ENCODE measurements at regions not wholly inside any gene's neighbourhood (a gene's known extent, or its start where the extent isn't known, plus 50 kb on each side); places are given as distances from the start of the nearest gene placed in this dataset.

DNA sequence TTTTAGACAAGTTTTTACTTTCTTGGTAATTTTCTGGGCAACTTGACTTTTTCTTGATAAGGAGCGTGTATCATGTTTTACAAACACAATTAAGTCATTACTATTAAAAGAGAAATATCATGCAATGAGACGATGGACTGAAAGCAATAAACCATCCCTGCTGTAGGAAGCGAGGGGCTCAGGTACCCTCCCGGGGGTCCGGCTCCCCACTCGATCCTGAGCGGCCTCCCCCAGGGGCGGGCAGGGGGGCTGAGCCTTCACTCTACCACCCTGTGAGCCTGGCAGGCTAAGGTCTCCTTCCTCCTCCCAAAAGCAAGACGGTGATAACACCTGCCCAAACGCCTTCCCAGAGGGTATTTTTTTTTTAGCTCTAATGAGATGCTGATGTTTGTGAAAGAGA lies 51.8 kb upstream of the ADGRA1 start:
- intact Hi-C loops (cut with micrococcal nuclease) = no loop called here
- ChIA-PET POLR2A (no interaction called here), CTCF (no interaction called here)
- H3K9me3 Mint-ChIP-seq (ENCODE audit: unreplicated experiment) = no peaks in the 10 kb centered on the region
- no TSS peak for BruUV-seq (replicated peaks)
- TF ChIP-seq CTCF (IDR thresholded peaks at IDR 0.05; ENCODE audit: unreplicated experiment) = no peak
- peaks cover 15% of the 10 kb centered on the region for H3K27me3 Mint-ChIP-seq (ENCODE audit: insufficient read depth, unreplicated experiment)
- H3K36me3 Mint-ChIP-seq (ENCODE audit: insufficient read depth, unreplicated experiment) = no peaks in the 10 kb centered on the region
- no peak overlapping the region for H3K27ac Mint-ChIP-seq (ENCODE audit: low read depth, unreplicated experiment)
- no peak overlapping the region for H3K4me3 Mint-ChIP-seq (ENCODE audit: unreplicated experiment)
- no peak for DNase-seq (ENCODE audit: unreplicated experiment)
- H3K4me1 Mint-ChIP-seq (ENCODE audit: insufficient read depth, unreplicated experiment) = no peaks in the 10 kb centered on the region

GRCh38 chr10:133034762-133035161 lies 53.0 kb upstream of the ADGRA1 start:
- no peak for TF ChIP-seq CTCF (IDR thresholded peaks at IDR 0.05; ENCODE audit: unreplicated experiment)
- Mint-ChIP-seq H3K4me1 (ENCODE audit: insufficient read depth, unreplicated experiment) (no peaks in the 10 kb centered on the region), H3K27ac (ENCODE audit: low read depth, unreplicated experiment) (no peak overlapping the region), H3K4me3 (ENCODE audit: unreplicated experiment) (no peak overlapping the region), H3K9me3 (ENCODE audit: unreplicated experiment) (no peaks in the 10 kb centered on the region), H3K36me3 (ENCODE audit: insufficient read depth, unreplicated experiment) (no peaks in the 10 kb centered on the region), H3K27me3 (ENCODE audit: insufficient read depth, unreplicated experiment) (peaks cover 15% of the 10 kb centered on the region)
- ChIA-PET POLR2A (no interaction called here), CTCF (no interaction called here)
- DNase-seq (ENCODE audit: unreplicated experiment) = no peak
- intact Hi-C loops (cut with micrococcal nuclease) = no loop called here
- BruUV-seq (replicated peaks) = no TSS peak

- no peak overlapping the region for H3K27ac Mint-ChIP-seq (ENCODE audit: low read depth, unreplicated experiment)
- intact Hi-C loops (cut with micrococcal nuclease) = no loop called here
- H3K4me1 Mint-ChIP-seq (ENCODE audit: insufficient read depth, unreplicated experiment) = no peaks in the 10 kb centered on the region
- no TSS peak for BruUV-seq (replicated peaks)
- H3K4me3 Mint-ChIP-seq (ENCODE audit: unreplicated experiment) = no peak overlapping the region
- TF ChIP-seq CTCF (IDR thresholded peaks at IDR 0.05; ENCODE audit: unreplicated experiment) = no peak
- DNase-seq (ENCODE audit: unreplicated experiment) = no peak
- peaks cover 15% of the 10 kb centered on the region for H3K27me3 Mint-ChIP-seq (ENCODE audit: insufficient read depth, unreplicated experiment)
- no peaks in the 10 kb centered on the region for H3K36me3 Mint-ChIP-seq (ENCODE audit: insufficient read depth, unreplicated experiment)
- POLR2A ChIA-PET = no interaction called here
- CTCF ChIA-PET = no interaction called here
- no peaks in the 10 kb centered on the region for H3K9me3 Mint-ChIP-seq (ENCODE audit: unreplicated experiment)
Observed at GRCh38 chr10:133034092-133034491, 53.6 kb upstream of the ADGRA1 start.

DNA sequence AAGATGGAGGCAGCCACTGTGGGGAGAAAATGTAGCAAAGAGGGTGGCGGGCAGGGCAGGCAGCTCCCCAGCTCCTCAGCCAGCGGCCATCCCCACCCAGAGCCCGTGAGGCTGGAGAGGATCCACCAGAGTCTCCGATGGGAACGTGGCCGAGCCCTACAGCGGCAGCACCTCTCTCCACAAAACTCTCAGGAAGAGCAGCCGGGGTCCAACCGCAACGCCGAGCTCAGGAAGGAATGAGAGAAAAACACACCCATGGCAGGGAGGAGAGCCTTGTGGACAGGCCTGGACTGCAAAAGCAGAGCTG lies 54.0 kb upstream of the ADGRA1 start:
- Mint-ChIP-seq H3K27ac (ENCODE audit: low read depth, unreplicated experiment) (no peak overlapping the region), H3K4me1 (ENCODE audit: insufficient read depth, unreplicated experiment) (no peaks in the 10 kb centered on the region), H3K27me3 (ENCODE audit: insufficient read depth, unreplicated experiment) (peaks cover 15% of the 10 kb centered on the region), H3K9me3 (ENCODE audit: unreplicated experiment) (no peaks in the 10 kb centered on the region), H3K36me3 (ENCODE audit: insufficient read depth, unreplicated experiment) (no peaks in the 10 kb centered on the region), H3K4me3 (ENCODE audit: unreplicated experiment) (no peak overlapping the region)
- ChIA-PET POLR2A (no interaction called here), CTCF (no interaction called here)
- no TSS peak for BruUV-seq (replicated peaks)
- intact Hi-C loops (cut with micrococcal nuclease) = no loop called here
- DNase-seq (ENCODE audit: unreplicated experiment) = no peak
- TF ChIP-seq CTCF (IDR thresholded peaks at IDR 0.05; ENCODE audit: unreplicated experiment) = no peak
